Kidney glomerular epithelial cell (primary cell): ENCODE measurements at regions not wholly inside any gene's neighbourhood (a gene's known extent, or its start where the extent isn't known, plus 50 kb on each side); places are given as distances from the start of the nearest gene placed in this dataset.

ENCODE experiments used
- DNase-seq: peaks from one replicate; lab custom pipeline; 2025; lab: John Stamatoyannopoulos, UW

GRCh38 chr5:125176005-125176390, 429.6 kb upstream of the ZNF608 start:
- no peak for DNase-seq

GRCh38 chr5:125177340-125177739, 430.9 kb upstream of the ZNF608 start:
- no peak for DNase-seq

- DNase-seq, result no peak
Observed at GRCh38 chr5:125179612-125180011, 433.2 kb upstream of the ZNF608 start.

- DNase-seq, result no peak
Observed at GRCh38 chr5:125180231-125180829, 433.9 kb upstream of the ZNF608 start.

GRCh38 chr5:125181159-125181558, 434.7 kb upstream of the ZNF608 start:
- no peak for DNase-seq

- DNase-seq, result peak; percentile 16
Observed at GRCh38 chr5:125181955-125182354, 435.5 kb upstream of the ZNF608 start.

- no peak for DNase-seq
Observed at GRCh38 chr5:125185740-125186139, 439.3 kb upstream of the ZNF608 start.

- no peak for DNase-seq
Observed at GRCh38 chr5:125186911-125187375, 440.5 kb upstream of the ZNF608 start.

- DNase-seq, result no peak
Observed at GRCh38 chr5:125189531-125189941, 443.1 kb upstream of the ZNF608 start.

GRCh38 chr5:125190232-125191087, 444.0 kb upstream of the ZNF608 start:
- DNase-seq, result no peak

GRCh38 chr5:125194883-125195282, 448.4 kb upstream of the ZNF608 start:
- no peak for DNase-seq

- DNase-seq, result no peak
Observed at GRCh38 chr5:125196481-125197111, 450.2 kb upstream of the ZNF608 start.

- no peak for DNase-seq
Observed at GRCh38 chr5:125197321-125197720, 450.9 kb upstream of the ZNF608 start.

GRCh38 chr5:125198270-125198974, 452.0 kb upstream of the ZNF608 start:
- peak; percentile 5 for DNase-seq

- DNase-seq, result no peak
Observed at GRCh38 chr5:125199373-125199772, 452.9 kb upstream of the ZNF608 start.

GRCh38 chr5:125199968-125200865, 453.8 kb upstream of the ZNF608 start:
- no peak for DNase-seq

GRCh38 chr5:125200866-125201373, 454.5 kb upstream of the ZNF608 start:
- DNase-seq, result no peak

GRCh38 chr5:125201446-125202052, 455.1 kb upstream of the ZNF608 start:
- DNase-seq, result no peak

GRCh38 chr5:125202353-125202752, 455.9 kb upstream of the ZNF608 start:
- no peak for DNase-seq

- DNase-seq, result no peak
Observed at GRCh38 chr5:125202871-125203438, 456.5 kb upstream of the ZNF608 start.
